ENCODE measurements at regions not wholly inside any gene's neighbourhood (a gene's known extent, or its start where the extent isn't known, plus 50 kb on each side); places are given as distances from the start of the nearest gene placed in this dataset.

DNA sequence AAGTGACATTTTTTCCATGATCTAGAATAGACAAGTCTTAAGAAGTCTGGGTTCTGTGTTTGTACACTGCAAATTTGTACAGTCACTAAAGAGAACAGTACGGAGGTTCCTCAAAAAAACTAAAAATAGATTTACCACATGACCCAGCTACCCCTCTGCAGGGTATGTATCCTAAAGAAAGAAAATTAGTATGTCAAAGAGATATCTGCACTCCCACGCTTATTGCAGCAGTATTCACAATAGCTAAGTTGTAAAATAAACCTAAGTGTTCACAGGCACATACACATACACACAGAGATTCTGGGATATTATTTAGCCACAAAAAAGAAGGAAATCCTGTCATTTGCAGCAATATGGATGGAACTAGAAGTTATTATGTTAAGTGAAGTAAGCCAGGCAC lies 120.4 kb downstream of the ZIC1 start:
- Mint-ChIP-seq H3K27me3 (ENCODE audit: low read depth, unreplicated experiment) (no peaks in the 10 kb centered on the region), H3K9me3 (ENCODE audit: unreplicated experiment) (peaks cover 2% of the 10 kb centered on the region), H3K4me3 (ENCODE audit: unreplicated experiment) (no peak overlapping the region), H3K27ac (ENCODE audit: unreplicated experiment) (no peak overlapping the region), H3K4me1 (ENCODE audit: low read depth, unreplicated experiment) (no peaks in the 10 kb centered on the region), H3K36me3 (ENCODE audit: low read depth, unreplicated experiment) (no peaks in the 10 kb centered on the region)
- Histone ChIP-seq H3K27me3 (ENCODE audit: insufficient read depth, low read length) (no peaks in the 10 kb centered on the region), H3K4me3 (ENCODE audit: insufficient read depth, low read depth, low read length) (no peak overlapping the region), H3K9ac (ENCODE audit: low read length) (no peak overlapping the region), H2AFZ (ENCODE audit: low read depth, low read length) (no peak overlapping the region), H3K79me2 (ENCODE audit: insufficient read depth, low read length) (no peaks in the 10 kb centered on the region), H3K4me2 (ENCODE audit: low read length) (no peak overlapping the region), H3K27ac (ENCODE audit: low read depth, low read length) (no peak overlapping the region), H3K36me3 (ENCODE audit: insufficient read depth, low read length) (no peaks in the 10 kb centered on the region), H4K20me1 (ENCODE audit: insufficient read depth, low read length) (no peaks in the 10 kb centered on the region), H3K4me1 (ENCODE audit: insufficient read depth, low read length) (no peaks in the 10 kb centered on the region), H3K9me3 (ENCODE audit: insufficient read depth, low read depth, low read length) (no peaks in the 10 kb centered on the region)
- TF ChIP-seq EZH2 (IDR thresholded peaks at IDR 0.05; ENCODE audit: insufficient read depth, low read length) (no peak), CTCF (IDR thresholded peaks at IDR 0.05; ENCODE audit: insufficient read depth, low read depth, low read length) (no peak)
- no peak for FAIRE-seq
- no peak for DNase-seq (ENCODE audit: low read depth)

- no peak overlapping the region for H3K4me2 ChIP-seq (ENCODE audit: low read length)
- H4K20me1 ChIP-seq (ENCODE audit: insufficient read depth, low read length), result no peaks in the 10 kb centered on the region
- H2AFZ ChIP-seq (ENCODE audit: low read depth, low read length), result no peak overlapping the region
- peaks cover 16% of the 10 kb centered on the region for H3K9me3 Mint-ChIP-seq (ENCODE audit: unreplicated experiment)
- no peaks in the 10 kb centered on the region for H3K79me2 ChIP-seq (ENCODE audit: insufficient read depth, low read length)
- H3K4me3 Mint-ChIP-seq (ENCODE audit: unreplicated experiment), result no peak overlapping the region
- H3K27ac Mint-ChIP-seq (ENCODE audit: unreplicated experiment), result no peak overlapping the region
- FAIRE-seq (no peak), DNase-seq (ENCODE audit: low read depth) (no peak)
- no peaks in the 10 kb centered on the region for H3K9me3 ChIP-seq (ENCODE audit: insufficient read depth, low read depth, low read length)
- H3K9ac ChIP-seq (ENCODE audit: low read length), result no peak overlapping the region
- TF ChIP-seq CTCF (IDR thresholded peaks at IDR 0.05; ENCODE audit: insufficient read depth, low read depth, low read length), result no peak
- TF ChIP-seq EZH2 (IDR thresholded peaks at IDR 0.05; ENCODE audit: insufficient read depth, low read length), result no peak
- H3K27ac ChIP-seq (ENCODE audit: low read depth, low read length), result no peak overlapping the region
- no peaks in the 10 kb centered on the region for H3K4me1 Mint-ChIP-seq (ENCODE audit: low read depth, unreplicated experiment)
- no peaks in the 10 kb centered on the region for H3K36me3 ChIP-seq (ENCODE audit: insufficient read depth, low read length)
- H3K4me1 ChIP-seq (ENCODE audit: insufficient read depth, low read length), result no peaks in the 10 kb centered on the region
- H3K27me3 ChIP-seq (ENCODE audit: insufficient read depth, low read length), result no peaks in the 10 kb centered on the region
- no peak overlapping the region for H3K4me3 ChIP-seq (ENCODE audit: insufficient read depth, low read depth, low read length)
- no peaks in the 10 kb centered on the region for H3K27me3 Mint-ChIP-seq (ENCODE audit: low read depth, unreplicated experiment)
- no peaks in the 10 kb centered on the region for H3K36me3 Mint-ChIP-seq (ENCODE audit: low read depth, unreplicated experiment)
Measured at GRCh38 chr3:147538034-147538433, 128.9 kb downstream of the ZIC1 start.

DNA sequence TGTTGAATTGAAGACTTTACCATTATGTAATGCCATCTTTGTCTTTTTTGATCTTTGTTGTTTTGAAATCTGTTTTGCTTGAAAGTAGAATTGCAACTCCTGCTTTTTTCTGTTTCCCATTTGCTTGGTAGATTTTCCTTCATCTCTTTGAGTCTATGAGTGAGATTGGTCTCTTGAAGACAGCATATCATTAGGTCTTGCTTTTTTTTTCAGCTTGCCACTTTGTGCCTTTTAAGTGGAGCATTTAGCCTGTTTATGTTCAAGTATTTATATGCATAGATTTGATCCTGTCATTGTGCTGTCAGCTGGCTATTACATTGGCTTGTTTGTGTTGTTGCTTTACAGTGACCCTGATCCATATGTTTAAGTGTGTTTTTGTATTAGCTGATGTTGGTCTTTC lies 131.8 kb downstream of the ZIC1 start:
- Mint-ChIP-seq H3K27ac (ENCODE audit: unreplicated experiment) (no peak overlapping the region), H3K36me3 (ENCODE audit: low read depth, unreplicated experiment) (no peaks in the 10 kb centered on the region), H3K4me3 (ENCODE audit: unreplicated experiment) (no peak overlapping the region), H3K4me1 (ENCODE audit: low read depth, unreplicated experiment) (no peaks in the 10 kb centered on the region), H3K9me3 (ENCODE audit: unreplicated experiment) (peaks cover 16% of the 10 kb centered on the region), H3K27me3 (ENCODE audit: low read depth, unreplicated experiment) (no peaks in the 10 kb centered on the region)
- H3K27ac ChIP-seq (ENCODE audit: low read depth, low read length), result no peak overlapping the region
- H3K9me3 ChIP-seq (ENCODE audit: insufficient read depth, low read depth, low read length), result no peaks in the 10 kb centered on the region
- DNase-seq (ENCODE audit: low read depth), result no peak
- H2AFZ ChIP-seq (ENCODE audit: low read depth, low read length), result no peak overlapping the region
- H3K4me3 ChIP-seq (ENCODE audit: insufficient read depth, low read depth, low read length), result no peak overlapping the region
- TF ChIP-seq EZH2 (IDR thresholded peaks at IDR 0.05; ENCODE audit: insufficient read depth, low read length), result no peak
- no peak for TF ChIP-seq CTCF (IDR thresholded peaks at IDR 0.05; ENCODE audit: insufficient read depth, low read depth, low read length)
- no peaks in the 10 kb centered on the region for H4K20me1 ChIP-seq (ENCODE audit: insufficient read depth, low read length)
- H3K79me2 ChIP-seq (ENCODE audit: insufficient read depth, low read length), result no peaks in the 10 kb centered on the region
- H3K4me1 ChIP-seq (ENCODE audit: insufficient read depth, low read length), result no peaks in the 10 kb centered on the region
- FAIRE-seq, result no peak
- H3K36me3 ChIP-seq (ENCODE audit: insufficient read depth, low read length), result no peaks in the 10 kb centered on the region
- no peak overlapping the region for H3K4me2 ChIP-seq (ENCODE audit: low read length)
- H3K27me3 ChIP-seq (ENCODE audit: insufficient read depth, low read length), result no peaks in the 10 kb centered on the region
- no peak overlapping the region for H3K9ac ChIP-seq (ENCODE audit: low read length)
